ENCODE measurements at regions not wholly inside any gene's neighbourhood (a gene's known extent, or its start where the extent isn't known, plus 50 kb on each side); places are given as distances from the start of the nearest gene placed in this dataset.

DNA sequence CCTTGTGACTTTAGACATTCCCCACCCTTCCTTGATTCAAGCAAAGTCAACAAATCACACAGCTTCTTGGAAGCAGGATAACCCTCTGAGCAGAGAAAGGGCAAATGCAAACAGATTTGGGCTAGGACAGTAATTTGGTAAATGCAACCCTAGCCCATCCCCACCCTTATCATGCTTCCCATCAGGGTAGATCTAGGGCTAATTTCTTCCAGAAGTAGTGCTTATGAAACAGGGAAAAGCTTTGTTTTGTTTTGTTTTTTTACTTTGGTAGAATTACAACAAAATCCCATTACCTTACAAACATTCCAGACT lies 525.1 kb upstream of the NOX3 start:
- Histone ChIP-seq H3K4me2 (ENCODE audit: low read length, poor library complexity, severe bottlenecking) (no peak overlapping the region), H2AFZ (ENCODE audit: low read depth, low read length) (no peak overlapping the region), H3K4me3 (ENCODE audit: insufficient read depth in 1 of 2, low read depth in 1 of 2, low read length in 2 of 2) (no peak overlapping the region), H2AK5ac (ENCODE audit: low read length, severe bottlenecking) (no peak overlapping the region), H3K27me3 (ENCODE audit: control insufficient read depth in 1 of 2, insufficient read depth in 1 of 2, low read length in 2 of 2) (no peaks in the 10 kb centered on the region), H3K14ac (ENCODE audit: low read length in 2 of 2) (no peak overlapping the region), H4K8ac (ENCODE audit: low read length) (no peak overlapping the region), H4K91ac (ENCODE audit: low read length) (no peak overlapping the region), H3K36me3 (ENCODE audit: control insufficient read depth in 1 of 2, insufficient read depth in 2 of 2, low read depth in 1 of 2, low read length in 2 of 2) (no peaks in the 10 kb centered on the region), H2BK12ac (ENCODE audit: low read length in 2 of 2) (no peak overlapping the region), H3K9me3 (ENCODE audit: control insufficient read depth, low read length) (peaks cover 13% of the 10 kb centered on the region), H3K18ac (ENCODE audit: low read depth in 1 of 2, low read length in 2 of 2) (no peak overlapping the region), H3K23ac (ENCODE audit: low read length in 2 of 2) (no peak overlapping the region), H3K4me1 (ENCODE audit: control insufficient read depth, insufficient read depth, low read depth, low read length) (no peaks in the 10 kb centered on the region), H3K9ac (ENCODE audit: low read length) (no peak overlapping the region), H3K79me1 (replicated peaks; ENCODE audit: low read length, poor library complexity, severe bottlenecking) (no peaks in the 10 kb centered on the region), H3K4ac (ENCODE audit: low read depth in 1 of 2, low read length in 2 of 2) (no peak overlapping the region), H2BK5ac (ENCODE audit: low read depth, low read length, poor library complexity, severe bottlenecking) (no peak overlapping the region), H2BK15ac (ENCODE audit: low read depth, poor library complexity, severe bottlenecking) (no peak overlapping the region), H2BK120ac (ENCODE audit: low read depth, low read length) (no peak overlapping the region), H3K27ac (ENCODE audit: low read length, poor library complexity, severe bottlenecking) (no peak overlapping the region)
- no peak for DNase-seq

DNA sequence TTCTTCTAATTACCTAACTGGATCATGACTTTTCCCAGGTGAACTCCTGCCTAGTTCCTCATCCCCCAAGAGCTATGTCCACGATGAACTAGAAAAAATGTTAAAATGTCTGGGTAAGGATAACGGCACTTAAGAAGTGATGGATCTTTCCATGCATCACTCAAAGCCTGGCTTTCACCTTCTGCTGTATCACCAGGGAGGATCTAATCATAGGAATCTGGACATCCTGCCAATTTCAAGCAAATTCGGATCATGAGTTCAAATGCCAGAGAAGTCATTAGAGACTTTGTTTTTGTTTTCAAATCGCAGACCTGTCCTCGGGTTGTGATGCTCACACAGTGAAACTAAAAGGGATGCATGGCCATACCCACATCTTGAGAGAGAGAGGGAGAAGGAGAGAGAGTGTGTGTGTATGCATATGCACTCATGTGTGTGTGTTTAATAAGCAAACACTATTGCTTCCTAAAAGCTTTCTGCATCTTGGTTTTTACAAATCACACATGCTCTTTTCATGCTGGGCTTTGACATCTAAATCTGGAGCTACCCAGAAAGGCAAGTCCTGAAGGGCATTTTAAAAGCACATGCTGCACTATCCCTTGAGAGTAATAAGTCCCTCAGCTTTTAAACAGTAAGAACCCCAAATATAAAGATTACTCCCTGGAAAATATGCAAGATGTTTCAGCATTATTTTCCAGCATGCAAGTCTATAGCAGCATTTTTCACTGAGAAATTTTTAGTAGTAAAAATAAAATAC lies 524.6 kb upstream of the NOX3 start:
- Histone ChIP-seq H3K27me3 (ENCODE audit: control insufficient read depth in 1 of 2, insufficient read depth in 1 of 2, low read length in 2 of 2) (no peaks in the 10 kb centered on the region), H3K9me3 (ENCODE audit: control insufficient read depth, low read length) (peaks cover 13% of the 10 kb centered on the region), H2BK5ac (ENCODE audit: low read depth, low read length, poor library complexity, severe bottlenecking) (no peak overlapping the region), H2AFZ (ENCODE audit: low read depth, low read length) (no peak overlapping the region), H3K4me3 (ENCODE audit: insufficient read depth in 1 of 2, low read depth in 1 of 2, low read length in 2 of 2) (no peak overlapping the region), H3K4me2 (ENCODE audit: low read length, poor library complexity, severe bottlenecking) (no peak overlapping the region), H3K36me3 (ENCODE audit: control insufficient read depth in 1 of 2, insufficient read depth in 2 of 2, low read depth in 1 of 2, low read length in 2 of 2) (no peaks in the 10 kb centered on the region), H2BK12ac (ENCODE audit: low read length in 2 of 2) (no peak overlapping the region), H3K18ac (ENCODE audit: low read depth in 1 of 2, low read length in 2 of 2) (no peak overlapping the region), H2AK5ac (ENCODE audit: low read length, severe bottlenecking) (no peak overlapping the region), H4K8ac (ENCODE audit: low read length) (no peak overlapping the region), H2BK120ac (ENCODE audit: low read depth, low read length) (no peak overlapping the region), H3K23ac (ENCODE audit: low read length in 2 of 2) (no peak overlapping the region), H3K4ac (ENCODE audit: low read depth in 1 of 2, low read length in 2 of 2) (no peak overlapping the region), H3K4me1 (ENCODE audit: control insufficient read depth, insufficient read depth, low read depth, low read length) (no peaks in the 10 kb centered on the region), H3K27ac (ENCODE audit: low read length, poor library complexity, severe bottlenecking) (no peak overlapping the region), H4K91ac (ENCODE audit: low read length) (no peak overlapping the region), H3K9ac (ENCODE audit: low read length) (no peak overlapping the region), H2BK15ac (ENCODE audit: low read depth, poor library complexity, severe bottlenecking) (no peak overlapping the region), H3K14ac (ENCODE audit: low read length in 2 of 2) (no peak overlapping the region), H3K79me1 (replicated peaks; ENCODE audit: low read length, poor library complexity, severe bottlenecking) (no peaks in the 10 kb centered on the region)
- DNase-seq: no peak
- WGBS: 88% methylated on average over 4 of the region's 5 CpGs

DNA sequence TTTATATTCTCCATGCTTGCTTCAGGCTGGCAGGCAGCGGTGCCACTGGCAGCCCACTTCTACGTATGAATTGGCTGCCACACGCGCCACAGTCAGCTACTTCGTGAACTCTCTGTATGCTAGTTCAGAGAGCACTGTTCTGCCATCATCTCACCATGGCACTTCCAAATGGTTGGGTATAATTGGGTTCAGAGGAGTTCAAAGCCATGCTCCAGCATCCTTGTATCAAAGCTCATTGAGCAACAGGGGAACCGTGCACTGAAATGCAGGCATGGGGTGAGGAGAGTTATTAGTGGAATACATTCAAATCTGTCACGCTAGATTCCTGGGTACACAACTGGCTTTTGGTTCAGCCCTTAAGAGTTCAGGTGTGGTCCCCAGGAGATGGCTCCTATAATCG lies 519.9 kb upstream of the NOX3 start:
- DNase-seq: no peak
- Histone ChIP-seq H3K36me3 (ENCODE audit: control insufficient read depth in 1 of 2, insufficient read depth in 2 of 2, low read depth in 1 of 2, low read length in 2 of 2) (no peaks in the 10 kb centered on the region), H3K79me1 (replicated peaks; ENCODE audit: low read length, poor library complexity, severe bottlenecking) (no peaks in the 10 kb centered on the region), H3K14ac (ENCODE audit: low read length in 2 of 2) (no peak overlapping the region), H3K27me3 (ENCODE audit: control insufficient read depth in 1 of 2, insufficient read depth in 1 of 2, low read length in 2 of 2) (no peaks in the 10 kb centered on the region), H3K4me2 (ENCODE audit: low read length, poor library complexity, severe bottlenecking) (no peak overlapping the region), H2BK12ac (ENCODE audit: low read length in 2 of 2) (no peak overlapping the region), H3K27ac (ENCODE audit: low read length, poor library complexity, severe bottlenecking) (no peak overlapping the region), H2BK120ac (ENCODE audit: low read depth, low read length) (no peak overlapping the region), H3K4me1 (ENCODE audit: control insufficient read depth, insufficient read depth, low read depth, low read length) (no peaks in the 10 kb centered on the region), H4K8ac (ENCODE audit: low read length) (no peak overlapping the region), H3K9ac (ENCODE audit: low read length) (no peak overlapping the region), H2AK5ac (ENCODE audit: low read length, severe bottlenecking) (no peak overlapping the region), H2BK15ac (ENCODE audit: low read depth, poor library complexity, severe bottlenecking) (no peak overlapping the region), H2BK5ac (ENCODE audit: low read depth, low read length, poor library complexity, severe bottlenecking) (no peak overlapping the region), H3K23ac (ENCODE audit: low read length in 2 of 2) (no peak overlapping the region), H3K9me3 (ENCODE audit: control insufficient read depth, low read length) (peaks cover 20% of the 10 kb centered on the region), H3K4me3 (ENCODE audit: insufficient read depth in 1 of 2, low read depth in 1 of 2, low read length in 2 of 2) (no peak overlapping the region), H2AFZ (ENCODE audit: low read depth, low read length) (no peak overlapping the region), H3K4ac (ENCODE audit: low read depth in 1 of 2, low read length in 2 of 2) (no peak overlapping the region), H3K18ac (ENCODE audit: low read depth in 1 of 2, low read length in 2 of 2) (no peak overlapping the region), H4K91ac (ENCODE audit: low read length) (no peak overlapping the region)
- WGBS: 97% methylated on average over 8 of the region's 8 CpGs

DNA sequence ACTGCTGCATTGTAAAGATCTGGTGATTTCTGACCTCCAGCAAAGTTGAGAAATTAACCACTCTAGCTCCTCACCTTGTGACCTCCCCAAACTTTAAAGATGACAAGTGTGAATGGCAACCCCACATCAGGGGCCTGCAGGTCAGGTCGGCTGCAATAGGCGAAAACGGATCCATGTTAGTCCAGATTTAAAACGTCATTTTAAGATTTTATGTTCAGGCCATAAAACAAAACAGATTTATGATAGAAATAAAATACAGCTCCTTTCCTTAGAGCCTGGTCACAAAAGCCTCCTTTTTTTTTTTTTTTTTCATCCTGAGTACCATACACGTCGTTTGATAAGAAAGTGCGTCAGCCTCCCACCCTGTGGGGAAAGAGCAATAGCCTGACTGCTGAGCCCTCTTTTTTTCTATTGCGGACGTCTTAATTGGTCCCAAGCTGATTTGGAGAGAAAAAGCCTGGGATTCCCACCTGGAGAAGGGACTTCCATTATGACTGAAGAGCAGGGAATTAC lies 519.2 kb upstream of the NOX3 start:
- H2BK15ac ChIP-seq (ENCODE audit: low read depth, poor library complexity, severe bottlenecking): no peak overlapping the region
- H2AK5ac ChIP-seq (ENCODE audit: low read length, severe bottlenecking): no peak overlapping the region
- H3K23ac ChIP-seq (ENCODE audit: low read length in 2 of 2): no peak overlapping the region
- no peak overlapping the region for H4K91ac ChIP-seq (ENCODE audit: low read length)
- H3K4ac ChIP-seq (ENCODE audit: low read depth in 1 of 2, low read length in 2 of 2): no peak overlapping the region
- DNase-seq: no peak
- H3K4me3 ChIP-seq (ENCODE audit: insufficient read depth in 1 of 2, low read depth in 1 of 2, low read length in 2 of 2): no peak overlapping the region
- H4K8ac ChIP-seq (ENCODE audit: low read length): no peak overlapping the region
- no peak overlapping the region for H3K4me2 ChIP-seq (ENCODE audit: low read length, poor library complexity, severe bottlenecking)
- no peak overlapping the region for H3K14ac ChIP-seq (ENCODE audit: low read length in 2 of 2)
- no peak overlapping the region for H2BK120ac ChIP-seq (ENCODE audit: low read depth, low read length)
- H3K4me1 ChIP-seq (ENCODE audit: control insufficient read depth, insufficient read depth, low read depth, low read length): no peaks in the 10 kb centered on the region
- no peak overlapping the region for H3K18ac ChIP-seq (ENCODE audit: low read depth in 1 of 2, low read length in 2 of 2)
- H3K9ac ChIP-seq (ENCODE audit: low read length): no peak overlapping the region
- no peaks in the 10 kb centered on the region for H3K27me3 ChIP-seq (ENCODE audit: control insufficient read depth in 1 of 2, insufficient read depth in 1 of 2, low read length in 2 of 2)
- H3K36me3 ChIP-seq (ENCODE audit: control insufficient read depth in 1 of 2, insufficient read depth in 2 of 2, low read depth in 1 of 2, low read length in 2 of 2): no peaks in the 10 kb centered on the region
- no peak overlapping the region for H2BK5ac ChIP-seq (ENCODE audit: low read depth, low read length, poor library complexity, severe bottlenecking)
- no peak overlapping the region for H3K27ac ChIP-seq (ENCODE audit: low read length, poor library complexity, severe bottlenecking)
- H3K79me1 ChIP-seq (replicated peaks; ENCODE audit: low read length, poor library complexity, severe bottlenecking): no peaks in the 10 kb centered on the region
- no peak overlapping the region for H2BK12ac ChIP-seq (ENCODE audit: low read length in 2 of 2)
- H3K9me3 ChIP-seq (ENCODE audit: control insufficient read depth, low read length): peaks cover 20% of the 10 kb centered on the region
- WGBS: 84% methylated on average over 9 of the region's 9 CpGs
- no peak overlapping the region for H2AFZ ChIP-seq (ENCODE audit: low read depth, low read length)
